Activated CD4-positive, alpha-beta T cell treated with anti-CD3 and anti-CD28 coated beads, Interleukin-2, Interleukin-6, amounts not matched to agents 100 ng/mL and 50 ng/mL, durations not matched to agents 16 hours and 8 hours (primary cell): ENCODE measurements at regions not wholly inside any gene's neighbourhood (a gene's known extent, or its start where the extent isn't known, plus 50 kb on each side); places are given as distances from the start of the nearest gene placed in this dataset.

Experiments
- DNase-seq: peaks from one replicate; pipeline ENCODE4 v3.0.0-alpha.2; 2020

DNA sequence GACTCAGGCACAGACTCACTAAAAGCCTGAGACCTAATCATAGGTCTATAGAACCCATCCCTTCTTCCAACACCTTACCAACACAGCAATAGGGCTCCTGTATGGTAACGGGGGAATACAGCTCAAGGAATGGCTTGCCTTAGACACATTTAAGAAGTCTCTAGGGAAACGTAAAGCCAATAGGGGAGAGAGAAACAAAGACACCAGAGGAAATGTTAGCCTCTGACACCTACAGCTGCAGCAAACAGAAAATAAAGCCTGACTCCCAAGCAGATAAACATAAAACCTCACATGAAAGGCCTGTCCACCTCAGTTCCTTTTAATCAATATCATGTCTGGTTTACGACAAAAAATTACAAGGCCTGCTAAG, 51.1 kb upstream of the NCOA1 start:
- DNase-seq: no peak

DNA sequence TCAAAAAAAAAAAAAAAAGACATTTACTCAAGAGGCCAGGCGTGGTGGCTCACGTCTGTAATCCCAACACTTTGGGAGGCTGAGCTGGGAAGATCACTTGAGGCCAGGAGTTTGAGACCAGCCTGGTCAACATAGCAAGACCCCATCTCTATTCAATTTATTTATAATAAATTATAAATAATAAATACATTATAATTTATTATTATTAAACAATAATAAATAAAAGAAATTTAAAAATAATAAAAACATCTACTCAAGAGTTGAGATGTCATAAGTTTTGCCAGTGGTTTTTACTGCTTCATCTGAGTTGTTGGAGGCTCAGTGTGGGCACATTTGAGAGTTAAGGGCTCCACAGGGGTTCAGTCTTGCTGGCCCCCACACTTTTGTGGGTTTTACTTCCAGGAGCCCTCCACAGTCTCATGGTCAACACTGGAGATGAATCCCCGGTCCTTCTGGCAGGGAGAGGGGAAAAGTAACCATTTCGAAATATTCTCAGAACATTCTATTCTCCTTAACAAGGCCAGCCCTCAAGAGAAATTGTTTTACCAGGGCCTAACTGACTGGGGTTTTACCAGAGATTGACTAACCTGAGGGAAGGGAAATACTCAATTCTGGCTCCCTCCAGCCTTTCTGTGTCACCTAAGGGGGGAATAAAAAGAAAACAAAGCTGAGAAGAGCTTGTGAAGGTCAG, 51.6 kb upstream of the NCOA1 start:
- no peak for DNase-seq

GRCh38 chr2:24438106-24438505, 52.9 kb upstream of the NCOA1 start:
- no peak for DNase-seq

DNA sequence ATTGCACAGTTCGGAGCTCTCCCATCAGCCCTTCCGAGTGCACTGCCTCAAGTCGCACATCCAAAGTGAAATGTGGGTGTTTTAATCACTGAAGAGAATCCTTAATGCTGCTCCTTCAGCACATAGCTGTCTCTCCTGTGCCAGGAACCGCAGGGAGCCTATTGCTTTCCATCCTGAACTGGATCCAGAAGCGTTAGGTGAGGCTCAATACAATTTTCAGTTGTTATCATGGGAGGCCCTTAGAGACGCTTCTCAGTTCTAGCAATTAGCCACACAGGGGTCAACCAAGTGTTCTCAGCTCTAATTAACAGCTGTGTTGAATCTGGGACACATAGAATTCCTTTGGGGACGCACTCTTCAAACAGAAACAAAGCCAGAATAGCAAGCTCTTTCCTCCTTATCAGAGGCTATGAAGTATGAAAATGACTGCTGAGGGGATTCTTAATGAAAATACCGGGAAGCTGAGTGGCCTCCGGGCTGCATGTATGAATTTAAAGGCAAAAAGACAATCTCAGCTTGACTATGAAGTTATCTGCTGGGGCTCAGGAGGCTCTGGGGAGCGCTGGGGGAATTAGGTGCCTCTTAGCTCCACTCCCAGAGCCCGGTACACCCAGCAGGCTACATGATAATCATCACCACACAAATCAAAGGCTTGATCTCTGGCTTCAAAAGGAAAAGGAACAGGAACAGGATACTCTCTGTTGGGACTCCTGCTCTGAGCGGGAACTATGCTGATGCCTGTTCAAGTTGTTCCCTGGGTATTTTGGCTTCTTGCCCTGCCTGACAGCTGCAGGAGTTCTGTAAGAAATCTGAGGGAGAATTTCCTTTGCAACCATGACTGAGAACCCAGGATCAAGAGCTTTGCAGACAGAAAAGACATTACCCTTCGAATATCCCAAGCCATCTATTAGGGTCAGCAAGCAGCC, 55.4 kb upstream of the NCOA1 start:
- DNase-seq: no peak

DNA sequence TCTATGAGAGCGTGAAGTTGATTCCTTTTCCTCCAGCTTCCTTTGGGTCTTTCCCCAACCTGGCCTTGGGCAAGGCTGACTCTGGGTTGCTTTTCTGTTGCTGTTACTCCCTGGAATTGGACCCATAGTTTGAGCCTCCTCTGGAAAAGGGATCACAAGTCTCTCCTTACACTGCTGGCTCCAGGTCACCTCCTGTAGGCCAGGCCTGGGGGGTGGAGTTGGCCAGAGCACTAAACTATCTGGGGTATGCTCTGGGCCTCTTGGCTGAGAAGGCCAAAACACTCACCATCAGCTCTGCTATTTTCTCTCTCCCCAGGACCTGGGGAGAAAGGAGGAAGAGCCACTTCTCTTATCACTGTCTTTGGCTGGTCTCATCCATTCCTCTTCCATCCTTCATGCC, 56.5 kb upstream of the NCOA1 start:
- DNase-seq: no peak

- DNase-seq: no peak
Observed at GRCh38 chr2:24432735-24433134, 58.3 kb upstream of the NCOA1 start.

DNA sequence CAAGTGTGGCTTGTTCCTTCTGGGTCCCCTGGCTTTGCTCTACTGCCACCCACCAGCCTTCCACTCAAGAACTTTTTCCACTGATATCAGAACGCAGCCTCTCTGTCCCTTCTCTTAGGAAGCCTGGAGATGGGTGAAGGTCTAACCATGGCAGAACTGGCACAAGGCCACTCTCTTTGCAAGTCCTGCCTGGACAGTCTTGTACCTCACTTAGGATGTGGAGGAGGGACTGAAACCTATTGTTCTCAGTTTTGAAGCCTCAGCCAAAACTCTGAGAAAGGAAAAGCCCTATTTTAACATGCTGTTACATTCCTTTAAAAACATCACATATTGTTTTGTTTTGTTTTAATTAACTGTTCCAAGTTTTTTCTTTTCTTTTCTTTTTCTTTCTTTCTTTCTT, 58.9 kb upstream of the NCOA1 start:
- DNase-seq: no peak

DNA sequence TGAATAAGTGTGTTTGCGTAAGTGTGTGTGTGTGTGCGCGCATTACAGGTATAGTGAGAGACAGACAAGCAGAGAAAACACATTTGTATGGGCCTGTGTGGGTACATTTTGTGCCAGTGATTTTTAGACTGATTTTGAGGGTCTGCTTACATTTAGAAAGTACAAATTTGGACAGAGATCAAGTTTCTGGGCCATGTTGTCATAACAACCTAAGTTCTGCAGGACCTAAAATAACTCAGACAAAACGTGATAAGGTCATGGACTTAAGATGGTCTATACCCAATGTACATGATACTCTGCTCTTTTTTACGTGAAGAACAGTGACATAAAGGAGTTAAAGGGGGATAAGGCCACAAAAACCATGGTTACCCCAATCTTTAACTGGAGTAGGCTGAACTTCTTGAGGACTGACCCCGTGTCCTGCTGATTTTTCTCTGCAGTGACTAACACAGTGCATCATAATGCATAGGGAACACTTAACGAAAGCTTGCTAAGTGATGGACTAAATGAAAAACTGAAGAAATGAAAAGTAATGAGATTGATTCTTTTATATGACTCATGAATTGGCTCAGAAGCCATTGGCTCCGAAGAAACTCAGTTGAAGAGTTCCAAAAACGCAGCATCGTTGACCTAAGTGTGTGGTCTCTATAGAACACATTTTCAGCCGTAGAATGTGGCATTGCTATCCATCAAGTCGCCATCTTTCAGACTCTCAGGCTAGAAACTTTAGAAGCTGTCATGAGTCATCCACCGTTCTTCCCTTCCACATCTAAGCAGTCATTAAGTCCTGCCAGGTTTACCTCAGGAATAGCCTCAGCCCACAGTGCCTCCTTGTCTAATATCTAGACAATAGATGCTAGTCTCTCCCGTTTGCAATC, 61.6 kb upstream of the NCOA1 start:
- DNase-seq: no peak

DNA sequence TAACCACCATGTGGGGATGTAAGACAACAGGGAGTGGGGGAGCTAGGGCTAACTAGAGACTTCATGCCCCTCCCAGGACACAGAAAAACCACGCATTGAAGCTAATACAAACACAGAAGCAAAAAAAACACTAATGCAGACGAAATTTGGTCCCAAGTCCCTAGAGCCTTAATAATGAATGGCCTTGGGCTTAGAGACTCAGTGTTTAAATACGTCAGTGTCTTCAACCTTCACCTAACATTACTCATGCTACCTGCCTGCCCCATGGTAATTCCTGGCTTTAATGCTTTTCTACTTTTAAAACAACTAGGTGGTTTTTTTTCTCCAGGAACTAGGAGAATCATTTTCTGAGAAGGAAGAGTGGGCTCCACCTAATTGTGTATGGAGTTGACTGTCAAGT, 64.1 kb upstream of the ITSN2 start:
- no peak for DNase-seq

- DNase-seq: no peak
Observed at GRCh38 chr2:24423095-24423494, 62.8 kb upstream of the ITSN2 start.

DNA sequence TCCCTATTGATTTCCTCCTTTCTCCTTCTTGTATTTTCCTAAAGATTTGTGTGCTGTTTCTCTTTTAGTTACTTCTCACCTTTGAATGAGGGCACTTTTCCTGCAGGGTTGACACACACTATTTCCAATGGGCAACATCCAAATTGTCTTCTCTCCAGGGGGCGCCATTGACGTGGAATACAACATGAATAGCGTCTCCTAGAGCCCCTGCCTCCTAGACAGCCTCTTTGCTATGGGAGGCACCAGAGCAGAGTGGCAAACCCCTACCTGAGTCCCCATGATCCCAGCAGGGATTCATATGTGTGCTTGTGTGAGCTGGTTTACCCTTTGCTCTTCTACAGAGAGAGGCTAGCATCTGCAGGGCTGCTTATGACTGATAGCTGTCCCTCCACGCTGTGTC, 61.3 kb upstream of the ITSN2 start:
- DNase-seq: peak; percentile 73

GRCh38 chr2:24420373-24420772, 60.0 kb upstream of the ITSN2 start:
- no peak for DNase-seq

DNA sequence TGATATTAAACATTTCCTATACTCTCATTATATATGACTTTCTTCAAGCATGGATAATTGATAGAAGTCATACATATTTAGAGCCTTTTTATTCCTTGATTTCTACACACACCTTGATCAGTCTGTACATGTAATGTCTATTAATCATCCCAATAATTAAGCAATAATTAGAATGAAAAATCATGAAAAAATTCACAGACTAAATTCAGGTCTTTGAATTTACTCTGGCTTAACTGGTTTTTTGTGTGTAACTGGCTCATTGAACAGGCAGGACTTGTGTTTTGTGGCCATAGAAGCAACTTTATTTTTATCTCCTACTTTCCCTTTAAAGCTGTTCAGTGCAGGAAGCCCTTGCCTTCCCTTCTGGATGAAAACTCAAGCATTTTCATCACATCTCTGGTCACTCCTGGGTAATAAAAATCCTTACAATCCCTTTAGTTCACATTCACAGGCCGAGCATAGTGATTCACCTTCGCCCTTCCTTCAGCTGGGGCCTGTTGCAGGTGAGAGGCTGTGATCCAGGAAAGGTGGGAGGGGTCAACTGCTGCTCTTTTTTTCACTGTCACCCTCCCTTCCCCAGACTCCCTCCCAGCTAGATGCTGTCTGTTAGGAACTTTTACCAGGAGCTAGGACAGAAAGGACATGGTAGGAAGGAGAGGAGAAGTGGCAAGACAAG, 58.0 kb upstream of the ITSN2 start:
- DNase-seq: no peak

DNA sequence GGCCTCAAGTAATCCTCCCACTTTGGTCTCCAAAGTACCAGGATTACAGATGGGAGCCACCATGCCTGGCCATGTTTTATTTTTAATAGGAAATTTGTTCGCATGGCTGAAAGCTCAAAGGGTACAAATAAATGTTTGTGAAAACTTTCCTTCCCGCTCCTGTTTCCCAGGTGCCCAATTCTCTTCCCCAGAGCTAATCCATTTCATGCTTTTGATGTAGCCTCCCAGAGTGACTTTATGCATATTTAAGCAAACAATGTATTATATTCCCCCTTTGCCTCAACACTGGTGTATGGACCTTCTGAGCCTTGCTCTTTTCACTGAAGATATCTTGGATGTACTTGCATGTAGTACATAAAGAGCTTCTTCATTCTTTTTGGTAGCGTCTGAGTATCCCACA, 52.5 kb upstream of the ITSN2 start:
- no peak for DNase-seq

DNA sequence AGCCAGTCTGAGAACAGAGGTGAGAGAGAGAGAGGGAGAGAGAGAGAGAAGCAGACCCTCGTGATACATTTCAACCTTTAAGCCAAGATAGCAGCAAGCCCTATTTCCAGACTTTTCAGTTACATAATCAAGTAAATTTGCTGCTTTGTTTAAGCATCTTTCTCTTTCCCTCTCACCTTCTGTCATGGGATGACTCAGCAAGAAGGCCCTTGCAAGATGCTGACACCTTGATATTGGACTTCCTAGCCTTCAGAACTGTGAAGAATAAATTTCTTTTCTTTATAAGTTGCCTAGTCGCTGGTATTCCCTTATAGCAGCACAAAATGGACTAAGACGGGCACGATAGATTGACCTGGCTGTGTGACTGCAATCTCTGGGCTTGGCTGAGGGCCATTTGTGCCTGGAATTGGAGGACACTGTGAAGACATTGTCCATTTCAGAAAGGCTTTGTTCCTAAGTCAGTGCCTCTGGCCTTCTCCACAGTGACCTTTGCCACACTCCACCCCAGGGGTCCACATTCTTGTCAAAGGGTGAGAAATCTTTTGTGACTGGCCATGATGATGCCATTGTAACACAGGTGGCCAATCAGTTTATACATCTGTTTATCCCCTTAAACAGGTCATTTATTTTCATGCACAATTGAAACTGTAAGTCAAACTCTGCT, 51.3 kb upstream of the ITSN2 start:
- DNase-seq: no peak

DNA sequence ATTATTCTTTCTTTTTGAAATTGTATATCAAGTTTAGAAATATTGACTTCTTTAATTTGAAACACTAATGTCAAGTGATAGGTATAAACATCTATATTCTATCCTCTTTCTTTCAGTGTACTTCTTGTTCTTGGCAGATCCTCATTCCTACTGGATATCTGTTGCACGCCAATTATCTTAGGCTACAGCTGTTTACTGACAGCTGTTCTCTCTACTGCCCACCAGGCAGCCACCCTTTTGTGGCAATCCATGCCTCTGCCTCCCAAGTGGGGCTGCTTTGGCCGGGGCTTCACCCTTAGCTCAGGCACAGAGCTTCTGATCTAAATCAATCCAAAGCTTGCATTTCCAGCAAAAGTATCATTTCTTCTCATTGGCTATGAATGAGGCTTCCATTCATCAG, 50.6 kb upstream of the ITSN2 start:
- DNase-seq: no peak

GRCh38 chr2:24409700-24410556, 49.6 kb upstream of the ITSN2 start:
- peak; percentile 65 for DNase-seq
